Endothelial cell (in vitro differentiated cells): ENCODE measurements at regions not wholly inside any gene's neighbourhood (a gene's known extent, or its start where the extent isn't known, plus 50 kb on each side); places are given as distances from the start of the nearest gene placed in this dataset.
"Not testable (repeated sequence)": the region's sequence is repeated elsewhere in the genome, so short reads cannot be mapped to it uniquely, and the experiment has no call there.

Source experiments
- DNase-seq: peaks from one replicate; pipeline ENCODE4 v3.0.0; 2021; ENCODE audit warnings: low spot score
- H3K27ac Mint-ChIP-seq: one replicate; pipeline ENCODE4 v1.8.0; 2021; ENCODE audit warnings: mixed read lengths, inconsistent platforms; ENCODE audit not compliant: unreplicated experiment
- H3K27me3 Mint-ChIP-seq: one replicate; pipeline ENCODE4 v1.8.0; 2021; ENCODE audit warnings: mild to moderate bottlenecking, moderate library complexity, mixed read lengths, inconsistent platforms; ENCODE audit not compliant: unreplicated experiment
- H3K36me3 Mint-ChIP-seq: one replicate; pipeline ENCODE4 v1.8.0; 2021; ENCODE audit warnings: mild to moderate bottlenecking, low read depth, mixed read lengths, inconsistent platforms; ENCODE audit not compliant: unreplicated experiment
- H3K4me1 Mint-ChIP-seq: one replicate; pipeline ENCODE4 v1.8.0; 2021; ENCODE audit warnings: mild to moderate bottlenecking, mixed read lengths, inconsistent platforms; ENCODE audit not compliant: unreplicated experiment
- H3K4me3 Mint-ChIP-seq: one replicate; pipeline ENCODE4 v1.8.0; 2021; ENCODE audit warnings: mild to moderate bottlenecking, mixed read lengths, inconsistent platforms; ENCODE audit not compliant: unreplicated experiment
- H3K9me3 Mint-ChIP-seq: one replicate; pipeline ENCODE4 v1.8.0; 2021; ENCODE audit warnings: mixed read lengths, inconsistent platforms; ENCODE audit not compliant: unreplicated experiment
- TF ChIP-seq, protein P1 (sequence below): fragments of 200-600 bp; sonication (generic); IDR thresholded peaks from one replicate; pipeline ENCODE4 v1.5.0; 2021; ENCODE audit warnings: antibody characterized with exemption; ENCODE audit not compliant: unreplicated experiment

DNA sequence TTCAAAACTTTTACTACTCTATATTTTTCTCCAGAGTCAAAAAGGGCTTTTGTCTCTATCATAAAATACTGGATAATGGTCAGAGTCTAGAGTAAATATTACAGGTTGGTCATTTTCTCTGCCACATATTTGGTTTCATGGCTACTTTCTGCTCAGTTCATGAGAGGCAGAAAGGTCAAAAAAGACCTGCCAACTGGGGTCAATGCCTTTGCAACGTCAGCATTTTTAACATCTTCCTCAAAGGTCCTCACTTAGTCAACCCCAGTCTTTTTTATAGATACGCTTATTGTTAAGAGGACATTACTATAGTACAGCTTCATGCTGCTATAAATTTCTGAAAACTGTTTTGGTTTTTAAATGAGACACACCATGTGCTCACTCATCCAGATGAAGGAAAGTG is 312.1 kb upstream of the ARHGEF26 start:
- H3K36me3 Mint-ChIP-seq = no peaks in the 10 kb centered on the region
- H3K4me1 Mint-ChIP-seq = no peaks in the 10 kb centered on the region
- no peak for DNase-seq
- no peaks in the 10 kb centered on the region for H3K9me3 Mint-ChIP-seq
- no peak overlapping the region for H3K4me3 Mint-ChIP-seq
- no peaks in the 10 kb centered on the region for H3K27me3 Mint-ChIP-seq
- TF ChIP-seq, protein P1, sequence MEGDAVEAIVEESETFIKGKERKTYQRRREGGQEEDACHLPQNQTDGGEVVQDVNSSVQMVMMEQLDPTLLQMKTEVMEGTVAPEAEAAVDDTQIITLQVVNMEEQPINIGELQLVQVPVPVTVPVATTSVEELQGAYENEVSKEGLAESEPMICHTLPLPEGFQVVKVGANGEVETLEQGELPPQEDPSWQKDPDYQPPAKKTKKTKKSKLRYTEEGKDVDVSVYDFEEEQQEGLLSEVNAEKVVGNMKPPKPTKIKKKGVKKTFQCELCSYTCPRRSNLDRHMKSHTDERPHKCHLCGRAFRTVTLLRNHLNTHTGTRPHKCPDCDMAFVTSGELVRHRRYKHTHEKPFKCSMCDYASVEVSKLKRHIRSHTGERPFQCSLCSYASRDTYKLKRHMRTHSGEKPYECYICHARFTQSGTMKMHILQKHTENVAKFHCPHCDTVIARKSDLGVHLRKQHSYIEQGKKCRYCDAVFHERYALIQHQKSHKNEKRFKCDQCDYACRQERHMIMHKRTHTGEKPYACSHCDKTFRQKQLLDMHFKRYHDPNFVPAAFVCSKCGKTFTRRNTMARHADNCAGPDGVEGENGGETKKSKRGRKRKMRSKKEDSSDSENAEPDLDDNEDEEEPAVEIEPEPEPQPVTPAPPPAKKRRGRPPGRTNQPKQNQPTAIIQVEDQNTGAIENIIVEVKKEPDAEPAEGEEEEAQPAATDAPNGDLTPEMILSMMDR = no peak
- no peak overlapping the region for H3K27ac Mint-ChIP-seq

DNA sequence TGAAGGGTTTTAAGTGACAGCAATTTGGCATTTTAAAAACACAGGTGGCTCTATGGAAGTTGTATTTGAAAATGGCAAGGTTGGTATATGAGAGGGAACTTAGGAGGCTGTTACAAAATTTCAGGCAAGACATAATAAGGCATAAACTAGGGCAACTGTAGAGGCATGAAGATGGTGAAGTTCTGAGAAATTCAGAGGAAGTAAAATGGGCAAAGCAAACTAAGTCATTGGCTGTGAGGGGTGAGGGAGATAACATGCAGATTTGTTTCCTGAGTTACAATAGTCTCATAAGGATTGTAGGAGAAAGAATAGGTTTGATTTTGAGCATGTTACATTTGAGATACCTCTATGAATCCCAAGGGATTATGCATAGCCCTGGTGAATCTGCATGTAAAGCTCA is 302.9 kb upstream of the ARHGEF26 start:
- no peak for DNase-seq
- no peak overlapping the region for H3K27ac Mint-ChIP-seq
- H3K9me3 Mint-ChIP-seq = no peaks in the 10 kb centered on the region
- TF ChIP-seq, protein P1 = no peak
- H3K4me1 Mint-ChIP-seq = no peaks in the 10 kb centered on the region
- H3K36me3 Mint-ChIP-seq = no peaks in the 10 kb centered on the region
- H3K4me3 Mint-ChIP-seq = no peak overlapping the region
- no peaks in the 10 kb centered on the region for H3K27me3 Mint-ChIP-seq

DNA sequence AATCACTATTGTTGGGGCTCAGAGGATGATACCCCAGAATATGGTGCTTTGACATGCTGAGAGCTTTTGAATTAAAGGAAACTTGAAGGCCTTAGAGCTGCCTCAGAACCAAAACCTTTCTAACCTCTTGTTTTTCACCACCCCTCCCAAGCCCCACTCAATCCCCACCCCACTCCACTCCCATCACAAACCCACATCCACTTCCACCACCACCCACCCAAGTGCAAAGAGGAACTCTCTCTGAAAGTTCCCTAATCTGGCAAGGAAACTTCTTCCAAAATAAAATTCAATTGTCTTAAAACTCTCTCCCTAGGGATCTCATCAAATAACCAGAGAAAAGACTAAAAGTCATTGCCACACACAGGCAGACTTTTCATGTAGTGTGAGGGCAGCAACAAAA is 301.2 kb upstream of the ARHGEF26 start:
- H3K36me3 Mint-ChIP-seq = no peaks in the 10 kb centered on the region
- H3K27ac Mint-ChIP-seq = no peak overlapping the region
- H3K9me3 Mint-ChIP-seq = no peaks in the 10 kb centered on the region
- TF ChIP-seq, protein P1 = no peak
- H3K4me1 Mint-ChIP-seq = no peaks in the 10 kb centered on the region
- DNase-seq = no peak
- no peak overlapping the region for H3K4me3 Mint-ChIP-seq
- H3K27me3 Mint-ChIP-seq = no peaks in the 10 kb centered on the region

DNA sequence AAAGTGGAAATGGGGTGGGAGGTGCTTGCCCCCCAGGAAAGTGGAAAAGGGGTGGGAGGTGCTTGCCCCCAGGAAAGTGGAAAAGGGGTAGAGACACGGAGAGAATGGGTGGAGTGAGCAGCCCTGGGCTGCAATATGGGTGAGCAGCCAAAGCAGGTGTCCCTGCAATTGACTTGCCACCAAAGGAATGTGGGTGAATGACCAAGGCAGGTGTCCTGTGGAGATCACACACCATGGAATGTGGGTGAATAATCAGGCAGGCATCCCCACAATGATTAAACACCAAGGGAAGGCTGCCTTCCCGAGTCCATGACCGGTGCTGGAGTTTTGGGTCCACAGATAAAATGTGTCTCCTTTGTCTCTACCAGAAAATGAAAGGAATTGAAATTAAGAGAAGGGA is 292.8 kb upstream of the ARHGEF26 start:
- H3K9me3 Mint-ChIP-seq, H3K27me3 Mint-ChIP-seq, H3K27ac Mint-ChIP-seq, H3K36me3 Mint-ChIP-seq, DNase-seq, H3K4me1 Mint-ChIP-seq, H3K4me3 Mint-ChIP-seq: not testable (repeated sequence)

DNA sequence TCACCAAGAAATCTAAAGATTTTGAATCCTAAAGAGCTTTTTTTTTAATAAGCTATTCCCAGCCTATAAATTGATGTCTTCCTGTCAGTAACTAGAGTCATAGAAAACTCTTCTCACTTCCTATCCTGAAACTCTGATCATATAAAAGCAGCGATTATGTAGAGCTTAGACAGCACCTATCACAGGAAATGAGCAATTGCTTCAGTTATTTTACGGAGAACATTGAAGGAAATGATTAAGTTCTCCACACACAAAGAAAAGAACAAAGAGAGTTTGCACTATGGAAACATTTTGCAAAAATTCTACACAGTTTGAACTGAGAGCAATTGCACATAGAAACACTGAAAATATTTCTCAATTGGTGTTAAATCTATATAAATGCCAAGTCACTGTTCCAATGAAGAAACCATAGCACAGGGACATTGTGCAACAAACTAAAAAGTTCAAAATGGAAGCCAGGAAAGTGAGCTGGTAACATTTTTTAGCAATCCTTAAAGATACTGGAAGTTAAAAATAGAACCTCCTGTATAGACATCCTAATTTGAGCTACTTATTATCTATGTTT is 291.5 kb upstream of the ARHGEF26 start:
- no peak for DNase-seq
- H3K27ac Mint-ChIP-seq = no peak overlapping the region
- H3K4me3 Mint-ChIP-seq = no peak overlapping the region
- H3K27me3 Mint-ChIP-seq = no peaks in the 10 kb centered on the region
- H3K36me3 Mint-ChIP-seq = peaks cover 3% of the 10 kb centered on the region
- no peaks in the 10 kb centered on the region for H3K4me1 Mint-ChIP-seq
- TF ChIP-seq, protein P1 = no peak
- no peaks in the 10 kb centered on the region for H3K9me3 Mint-ChIP-seq
